T47D (cell line): ENCODE measurements at regions not wholly inside any gene's neighbourhood (a gene's known extent, or its start where the extent isn't known, plus 50 kb on each side); places are given as distances from the start of the nearest gene placed in this dataset.

ENCODE experiments used
- DNase-seq, 2 experiments: peaks; one replicate each; pipeline versions ENCODE4 v3.0.0 to v3.0.0-alpha.2; 2011 to 2012; ENCODE audit warnings: low read depth in 1 of 2, low spot score in 1 of 2
- JUND ChIP-seq: IDR thresholded peaks from 2 replicates; pipeline ENCODE4 v1.6.1; 2012; ENCODE audit warnings: low read depth
- in situ Hi-C: cut with HindIII; loops from 2 replicates; pipeline ENCODE4 v1.10.0; 2016; ENCODE audit warnings: low sequenced_read_pairs, low pct_unique_long_range_greater_than_20kb

DNA sequence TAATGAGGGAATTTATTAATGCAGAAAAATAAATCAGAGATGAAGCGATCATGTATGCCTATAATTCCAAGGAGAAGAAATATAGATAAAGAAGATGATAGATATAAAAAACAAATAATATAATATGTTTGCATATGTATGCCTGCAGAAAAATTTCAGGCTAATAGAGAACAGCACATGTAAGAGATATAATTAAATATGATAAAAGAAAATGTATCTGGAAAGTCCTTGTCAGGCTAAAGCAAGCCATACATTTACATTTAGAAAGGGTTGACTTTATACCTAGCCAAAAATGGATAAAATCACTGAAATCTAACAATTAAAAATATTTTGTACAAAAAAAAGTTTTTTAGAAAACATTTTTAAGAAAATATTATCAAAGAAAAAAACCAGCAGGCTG, 454.1 kb downstream of the C6orf118 start:
- no peak for DNase-seq
- in situ Hi-C loops, result no loop called here
- no peak for TF ChIP-seq JUND

DNA sequence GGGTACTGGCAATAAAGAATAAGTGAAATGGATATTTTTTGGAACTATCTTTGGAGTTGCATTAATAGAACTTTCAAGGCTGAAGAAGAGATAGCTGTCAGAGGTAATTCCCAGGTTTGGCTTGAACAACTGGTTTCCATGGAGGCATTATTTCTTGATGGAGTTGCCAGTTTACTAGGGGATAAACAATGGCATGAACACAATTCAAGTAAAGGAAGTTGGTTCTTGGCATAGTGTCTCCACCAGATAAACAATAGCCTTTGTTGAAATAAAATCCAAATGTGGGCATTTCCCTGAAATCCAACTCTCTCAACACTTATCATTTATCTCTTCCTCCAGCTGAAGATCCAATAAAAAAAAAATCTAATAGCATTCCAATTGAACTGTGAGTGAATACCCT, 454.9 kb downstream of the C6orf118 start:
- TF ChIP-seq JUND, result no peak
- in situ Hi-C loops, result no loop called here
- DNase-seq, result no peak

DNA sequence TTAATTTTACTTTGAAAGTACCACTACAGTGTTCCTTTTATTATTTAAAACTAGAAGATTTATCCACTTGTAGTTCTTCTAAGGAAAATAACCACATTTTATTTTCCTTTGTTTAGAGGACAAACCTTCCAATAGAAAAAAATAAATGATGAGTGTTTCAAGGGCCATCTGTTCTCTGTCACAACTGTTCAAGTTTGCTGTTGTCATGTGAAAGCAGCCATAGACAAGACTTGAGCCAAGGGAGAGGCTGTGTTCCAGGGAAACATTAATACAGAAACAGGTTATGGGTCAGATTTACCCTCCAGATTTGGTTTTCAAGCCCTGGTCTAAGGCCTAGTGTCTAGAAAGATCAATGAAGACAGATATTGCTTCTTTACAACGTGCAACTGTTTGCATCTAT, 463.6 kb downstream of the C6orf118 start:
- TF ChIP-seq JUND, result no peak
- in situ Hi-C loops, result no loop called here

GRCh38 chr6:164842085-164842484, 467.3 kb downstream of the C6orf118 start:
- no peak for DNase-seq
- no peak for TF ChIP-seq JUND
- in situ Hi-C loops, result no loop called here

More for the DNA sequence above, 463.6 kb downstream of the C6orf118 start:
- DNase-seq, result no peak

DNA sequence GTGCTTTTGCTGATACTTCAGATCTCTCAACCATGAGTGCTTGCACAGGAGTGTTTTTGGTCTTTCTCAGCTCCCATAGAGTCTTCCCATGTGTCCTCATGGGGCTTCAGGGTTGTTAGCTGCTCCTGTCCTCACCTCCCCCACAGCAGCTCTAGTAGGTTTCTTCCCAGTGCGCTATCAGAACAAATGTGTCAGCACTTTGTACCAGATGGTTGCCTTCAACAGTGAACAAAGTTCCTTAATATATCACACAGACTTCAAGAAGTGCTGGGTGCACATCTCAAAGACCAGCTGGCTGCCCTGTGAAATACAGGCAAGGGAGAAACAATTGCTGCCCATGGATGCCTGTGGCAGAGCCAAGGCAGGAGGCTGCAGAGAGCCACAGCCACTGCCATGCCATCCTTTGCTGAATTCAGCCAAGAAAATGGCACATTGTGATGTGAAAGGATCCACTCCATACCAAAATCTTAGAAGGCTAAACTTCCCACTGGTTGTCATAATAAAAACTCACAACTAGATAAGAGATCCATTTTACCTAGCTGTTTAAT, 471.3 kb downstream of the C6orf118 start:
- no peak for DNase-seq
- TF ChIP-seq JUND, result no peak
- in situ Hi-C loops, result no loop called here

DNA sequence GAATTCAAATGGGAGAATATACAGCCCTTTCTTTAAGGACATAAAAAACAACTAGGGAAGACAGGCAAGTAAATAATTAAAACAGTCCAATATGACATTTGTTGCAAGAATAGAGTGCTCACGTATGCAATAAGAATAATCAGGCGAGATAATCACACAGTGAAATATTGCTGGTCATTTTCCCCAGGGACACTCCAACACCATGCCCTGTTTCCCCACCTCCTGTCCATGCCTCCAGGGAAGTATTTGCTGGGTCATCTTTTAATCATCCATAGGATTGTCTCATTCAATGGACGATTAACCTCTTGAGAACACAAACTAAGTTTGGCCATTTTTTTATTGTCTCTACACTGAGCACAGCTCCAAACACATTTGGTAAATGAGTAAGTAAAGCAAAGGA, 472.9 kb downstream of the C6orf118 start:
- TF ChIP-seq JUND, result no peak
- in situ Hi-C loops, result no loop called here

GRCh38 chr6:164832410-164832809, 477.0 kb downstream of the C6orf118 start:
- in situ Hi-C loops, result no loop called here
- no peak for DNase-seq
- no peak for TF ChIP-seq JUND

More for the DNA sequence above, 472.9 kb downstream of the C6orf118 start:
- DNase-seq, result no peak

DNA sequence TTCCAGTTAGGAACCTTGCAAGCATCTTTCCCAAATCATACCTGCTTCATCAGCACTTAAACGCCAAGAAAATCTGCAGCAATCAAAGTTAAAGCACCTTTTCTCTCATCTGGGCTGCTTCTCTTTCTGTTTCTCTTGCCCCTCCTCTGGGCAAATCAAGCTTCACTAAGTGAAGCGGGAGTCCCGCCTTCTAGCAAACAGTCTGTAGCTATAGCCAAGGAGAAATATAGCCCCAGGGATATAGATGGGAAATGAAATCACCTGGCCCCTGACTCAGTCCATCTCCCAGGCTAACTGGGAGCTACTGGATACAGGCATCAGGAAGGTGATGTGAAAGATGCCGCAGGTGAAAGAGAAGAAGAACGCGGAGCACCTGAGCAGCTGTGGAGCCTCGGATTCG, 481.9 kb downstream of the C6orf118 start:
- in situ Hi-C loops, result no loop called here
- DNase-seq, result peak in 1 of 2 experiments; percentile 1
- no peak for TF ChIP-seq JUND

GRCh38 chr6:164826831-164827468, 482.5 kb downstream of the C6orf118 start:
- TF ChIP-seq JUND, result no peak
- in situ Hi-C loops, result no loop called here
- DNase-seq, result peak in 1 of 2 experiments; percentile 1

- in situ Hi-C loops, result no loop called here
- no peak for TF ChIP-seq JUND
- DNase-seq, result no peak
Measured at GRCh38 chr6:164825386-164825785, 484.0 kb downstream of the C6orf118 start.

GRCh38 chr6:164817662-164818061, 491.7 kb downstream of the C6orf118 start:
- in situ Hi-C loops, result no loop called here
- no peak for TF ChIP-seq JUND
- DNase-seq, result no peak

DNA sequence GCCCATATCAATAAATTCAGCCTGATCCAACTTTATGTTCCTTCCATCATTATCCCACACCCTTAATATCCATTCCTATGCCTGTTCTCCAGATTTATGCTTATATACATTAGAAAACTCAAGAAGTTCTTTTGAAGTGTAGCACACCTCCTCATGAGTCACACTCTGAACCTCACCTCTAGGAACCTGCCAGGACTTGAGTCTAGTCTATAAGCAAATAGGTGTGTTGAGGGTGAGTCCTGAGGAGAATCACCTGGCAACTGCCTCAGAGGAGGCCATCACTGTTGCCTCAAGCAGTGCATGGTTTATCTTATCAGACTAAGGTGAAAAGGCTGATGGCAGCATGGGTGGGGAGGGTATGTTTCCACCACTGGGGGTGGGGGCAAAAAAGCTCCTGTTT, 496.7 kb downstream of the C6orf118 start:
- in situ Hi-C loops, result no loop called here
- TF ChIP-seq JUND, result no peak
- DNase-seq, result no peak

DNA sequence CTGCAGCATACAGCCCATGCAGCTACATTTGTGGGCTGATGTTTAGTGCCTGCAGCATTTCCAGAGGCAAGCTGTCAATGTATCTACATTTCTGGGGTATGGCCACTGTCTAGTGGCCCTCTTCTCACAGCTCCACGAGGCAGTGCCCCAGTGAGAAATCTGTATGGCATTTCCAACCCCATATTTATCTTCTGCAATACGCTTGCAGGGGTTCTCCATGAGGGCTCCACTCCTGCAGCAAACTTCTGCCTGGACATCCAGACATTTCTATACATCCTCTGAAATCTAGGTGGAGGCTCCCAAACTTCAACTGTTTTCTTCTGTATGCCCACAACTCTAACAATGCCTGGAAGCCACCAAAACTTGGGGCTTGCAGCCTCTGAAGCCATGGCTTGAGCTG, 502.3 kb downstream of the C6orf118 start:
- no peak for TF ChIP-seq JUND
- no peak for DNase-seq
- in situ Hi-C loops, result no loop called here
